Stimulated activated CD4-positive, alpha-beta T cell treated with anti-CD3 and anti-CD28 coated beads, Interleukin-4, amount 100 ng/mL, for 24 hours (primary cell): ENCODE measurements at regions not wholly inside any gene's neighbourhood (a gene's known extent, or its start where the extent isn't known, plus 50 kb on each side); places are given as distances from the start of the nearest gene placed in this dataset.
"Not testable (repeated sequence)": the region's sequence is repeated elsewhere in the genome, so short reads cannot be mapped to it uniquely, and the experiment has no call there.

Experiments used
- DNase-seq: peaks from one replicate; pipeline ENCODE4 v3.0.0-alpha.2; 2020

- DNase-seq = no peak
Observed at GRCh38 chr12:19999805-20000138, 368.6 kb upstream of the PDE3A start.

GRCh38 chr12:20000229-20000849 is 368.0 kb upstream of the PDE3A start:
- no peak for DNase-seq

GRCh38 chr12:20003252-20003651 is 365.1 kb upstream of the PDE3A start:
- DNase-seq = no peak

GRCh38 chr12:20004952-20005351 is 363.4 kb upstream of the PDE3A start:
- no peak for DNase-seq

GRCh38 chr12:20006871-20007730 is 361.2 kb upstream of the PDE3A start:
- no peak for DNase-seq

- DNase-seq = not testable (repeated sequence)
Observed at GRCh38 chr12:20009965-20010364, 358.4 kb upstream of the PDE3A start.

- no peak for DNase-seq
Observed at GRCh38 chr12:20011200-20011599, 357.1 kb upstream of the PDE3A start.

GRCh38 chr12:20017802-20018201 is 350.5 kb upstream of the PDE3A start:
- no peak for DNase-seq

- no peak for DNase-seq
Observed at GRCh38 chr12:20018406-20018805, 349.9 kb upstream of the PDE3A start.

GRCh38 chr12:20024194-20024593 is 344.1 kb upstream of the PDE3A start:
- no peak for DNase-seq

GRCh38 chr12:20028033-20028432 is 340.3 kb upstream of the PDE3A start:
- no peak for DNase-seq

- no peak for DNase-seq
Observed at GRCh38 chr12:20030826-20031225, 337.5 kb upstream of the PDE3A start.

- DNase-seq = no peak
Observed at GRCh38 chr12:20039562-20039961, 328.8 kb upstream of the PDE3A start.

- no peak for DNase-seq
Observed at GRCh38 chr12:20040184-20040583, 328.2 kb upstream of the PDE3A start.

GRCh38 chr12:20040831-20041230 is 327.5 kb upstream of the PDE3A start:
- DNase-seq = no peak

- no peak for DNase-seq
Observed at GRCh38 chr12:20044351-20044750, 324.0 kb upstream of the PDE3A start.

GRCh38 chr12:20044846-20045245 is 323.5 kb upstream of the PDE3A start:
- no peak for DNase-seq

GRCh38 chr12:20047901-20048300 is 320.4 kb upstream of the PDE3A start:
- DNase-seq = no peak

- no peak for DNase-seq
Observed at GRCh38 chr12:20050221-20050620, 318.1 kb upstream of the PDE3A start.

GRCh38 chr12:20053782-20054181 is 314.6 kb upstream of the PDE3A start:
- no peak for DNase-seq

GRCh38 chr12:20055856-20056255 is 312.5 kb upstream of the PDE3A start:
- DNase-seq = no peak

GRCh38 chr12:20057398-20057797 is 310.9 kb upstream of the PDE3A start:
- no peak for DNase-seq

- no peak for DNase-seq
Observed at GRCh38 chr12:20063116-20063515, 305.2 kb upstream of the PDE3A start.

GRCh38 chr12:20077618-20078017 is 290.7 kb upstream of the PDE3A start:
- DNase-seq = no peak

- DNase-seq = no peak
Observed at GRCh38 chr12:20089077-20089476, 279.3 kb upstream of the PDE3A start.
